NOMO-1 (cell line): ENCODE measurements at regions not wholly inside any gene's neighbourhood (a gene's known extent, or its start where the extent isn't known, plus 50 kb on each side); places are given as distances from the start of the nearest gene placed in this dataset.

Experiments used
- DNase-seq, 2 experiments: peaks; one replicate each; lab custom pipeline; 2025; ENCODE audit not compliant: unreplicated experiment in 2 of 2; lab: John Stamatoyannopoulos, UW

DNA sequence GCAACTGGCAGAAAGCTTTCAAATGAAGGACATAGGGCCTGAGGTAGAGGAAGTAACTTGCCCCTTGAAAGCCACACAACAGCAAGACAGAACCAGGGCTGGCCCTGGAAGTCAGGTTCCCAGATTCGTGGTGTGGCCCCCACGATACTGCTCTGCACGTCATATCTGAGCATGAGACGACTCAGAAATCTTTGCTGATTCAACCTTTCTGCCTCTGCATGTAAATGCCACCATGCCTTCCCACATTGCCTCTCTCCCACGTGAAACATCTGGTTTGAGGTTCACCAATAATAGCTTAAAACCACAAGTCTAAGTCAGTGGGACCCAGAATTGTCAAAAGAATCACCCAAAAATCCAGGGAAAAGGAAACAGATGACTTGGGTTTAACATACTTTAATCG, 214.0 kb upstream of the TRIB2 start:
- peak; percentile 26 to 27 for DNase-seq

DNA sequence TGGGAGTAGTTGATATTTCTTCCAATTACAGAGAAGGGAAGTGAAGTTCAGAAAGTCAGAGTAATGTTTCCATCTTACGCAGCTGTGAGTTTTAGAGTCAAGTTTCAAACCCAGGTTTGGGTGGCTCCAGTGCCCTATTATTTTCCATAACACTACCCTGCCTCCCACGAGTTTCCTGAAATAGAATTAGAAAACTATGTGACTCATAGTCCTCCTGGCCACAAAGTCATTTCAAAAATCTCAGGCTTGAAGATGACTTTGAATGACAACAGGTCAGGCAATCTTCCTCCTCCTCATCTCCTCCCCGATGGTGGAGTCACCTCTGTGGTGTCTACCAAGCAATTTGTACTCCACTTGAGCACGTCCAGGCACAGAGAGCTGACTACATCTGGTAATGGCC, 212.3 kb upstream of the TRIB2 start:
- DNase-seq = no peak

DNA sequence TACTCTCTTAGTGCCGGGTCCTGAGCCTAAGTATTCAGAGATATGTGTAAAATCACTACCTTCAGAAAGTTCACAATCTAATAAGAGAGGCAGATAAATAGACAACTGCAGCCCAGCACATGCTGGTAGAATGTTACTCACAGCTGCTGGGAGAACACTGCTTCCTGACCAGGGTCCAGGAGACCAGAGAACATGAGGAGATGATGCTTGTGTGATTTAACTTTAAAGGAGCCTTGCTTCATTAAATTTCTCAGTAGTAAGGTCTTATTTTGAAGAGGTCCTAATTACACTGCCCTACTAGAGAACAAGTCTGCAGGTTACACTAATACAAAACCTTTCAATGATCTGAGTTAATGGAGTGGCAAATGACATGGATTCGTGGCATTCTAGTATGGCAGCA, 209.9 kb upstream of the TRIB2 start:
- no peak for DNase-seq

DNA sequence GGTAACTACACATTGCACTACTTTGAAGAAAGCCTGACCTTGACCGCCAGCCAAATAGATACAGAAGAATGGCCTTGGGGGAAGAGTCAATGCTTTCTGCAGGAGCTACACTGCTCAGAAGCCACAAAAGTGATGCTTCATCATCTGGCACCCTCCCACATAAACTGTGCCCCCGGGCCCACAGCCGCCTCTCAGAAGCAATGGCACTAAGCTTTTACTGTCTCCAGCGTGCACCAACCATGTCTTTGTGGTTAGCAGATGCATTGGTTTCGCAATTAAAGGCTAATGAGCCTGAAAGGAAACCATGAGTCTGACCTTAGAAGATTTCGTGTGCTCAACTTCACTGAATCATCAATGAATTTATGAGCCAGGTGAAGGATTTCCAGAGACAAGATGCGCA, 209.4 kb upstream of the TRIB2 start:
- DNase-seq = peak; percentile 92 to 98

DNA sequence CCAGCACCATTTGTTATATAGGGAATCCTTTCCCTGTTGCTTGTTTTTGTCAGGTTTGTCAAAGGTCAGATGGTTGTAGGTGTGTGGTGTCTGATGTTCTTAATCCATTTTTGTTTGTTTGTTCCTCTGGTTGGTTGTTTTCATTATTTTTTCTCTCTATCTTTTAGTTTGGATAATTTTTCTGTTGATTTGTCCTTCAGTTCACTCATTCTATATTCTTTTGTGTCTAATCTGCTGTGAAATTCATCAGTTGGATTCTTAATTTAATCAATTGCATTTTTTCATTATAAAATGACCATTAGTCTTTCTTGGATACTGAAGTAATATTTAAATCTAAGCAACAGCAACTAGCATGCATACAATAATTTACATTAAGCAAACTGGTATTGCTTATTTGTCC, 206.7 kb upstream of the TRIB2 start:
- no peak for DNase-seq

DNA sequence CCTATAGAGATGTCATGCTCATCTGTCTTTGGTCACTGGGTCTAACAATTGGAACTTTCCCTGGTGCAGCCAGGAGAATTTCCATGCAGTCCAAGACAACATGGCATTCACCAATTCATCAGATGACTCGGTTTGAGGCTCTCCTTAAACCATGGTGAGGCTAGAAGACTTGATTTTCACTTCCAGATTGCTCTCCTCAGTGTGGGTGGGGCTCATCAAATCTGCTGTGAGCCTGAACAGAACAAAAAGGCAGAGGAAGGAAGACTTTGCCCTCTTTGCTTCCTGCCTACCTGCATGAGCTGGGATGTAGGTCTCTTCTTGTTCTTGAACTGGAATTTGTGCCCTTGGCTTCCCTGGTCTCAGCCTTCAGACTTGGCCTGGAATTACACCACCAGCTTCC, 203.4 kb upstream of the TRIB2 start:
- DNase-seq = no peak

DNA sequence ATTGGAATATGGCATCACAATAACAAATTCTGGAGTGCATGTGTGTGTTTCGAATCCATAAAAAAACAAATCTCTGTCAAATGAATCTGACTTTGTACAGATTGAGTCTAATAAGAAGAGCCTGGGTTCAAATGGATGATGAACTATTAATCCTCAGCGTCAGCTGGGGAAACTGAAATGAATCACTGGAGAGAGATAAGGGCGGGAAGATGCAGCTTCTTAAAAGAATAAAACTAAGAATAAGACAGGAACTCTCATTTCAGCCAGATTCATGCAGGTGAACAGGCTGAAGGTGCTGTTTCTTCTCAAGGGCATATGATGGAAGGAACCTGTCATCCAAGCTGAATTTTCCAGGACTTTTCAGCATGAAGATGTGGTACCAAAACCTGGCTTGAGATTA, 202.6 kb upstream of the TRIB2 start:
- no peak for DNase-seq

DNA sequence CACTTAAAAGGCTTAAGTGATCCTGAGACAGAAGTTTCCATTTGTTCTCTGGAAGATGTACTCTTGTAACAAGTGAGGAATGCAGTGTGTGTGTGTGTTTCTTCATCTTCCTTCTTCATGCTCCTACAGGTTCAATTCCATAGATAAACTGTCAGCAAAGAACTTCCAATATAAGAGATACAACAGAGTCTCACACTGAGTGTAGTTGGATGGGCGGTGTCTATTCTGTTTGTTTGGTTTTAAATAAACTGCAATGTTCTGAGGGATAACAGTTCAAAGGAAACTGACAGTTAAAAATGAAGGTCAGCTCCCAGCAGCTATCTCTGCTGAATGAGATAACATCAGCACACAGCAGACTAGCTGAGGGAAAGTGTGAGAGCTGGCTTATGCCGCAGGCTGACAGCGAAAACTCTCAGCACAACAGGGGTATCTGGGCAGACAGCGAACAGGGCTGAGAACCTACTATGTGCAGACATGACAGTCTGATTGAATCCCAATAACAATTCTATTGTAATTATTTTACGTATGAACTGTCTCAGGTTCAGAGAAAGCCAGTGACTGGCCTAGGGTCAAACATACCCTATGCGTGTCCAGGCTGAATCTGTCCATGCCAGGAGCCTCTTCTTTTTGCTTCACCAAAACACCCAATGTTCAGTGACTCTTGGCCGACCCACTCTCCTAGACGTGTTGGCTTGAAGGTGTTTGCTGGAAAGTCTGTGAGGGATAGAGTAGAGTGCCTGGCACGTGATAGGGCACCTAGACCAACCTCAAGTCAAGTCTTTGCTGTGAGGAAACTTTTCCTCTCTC, 201.9 kb upstream of the TRIB2 start:
- DNase-seq = no peak

DNA sequence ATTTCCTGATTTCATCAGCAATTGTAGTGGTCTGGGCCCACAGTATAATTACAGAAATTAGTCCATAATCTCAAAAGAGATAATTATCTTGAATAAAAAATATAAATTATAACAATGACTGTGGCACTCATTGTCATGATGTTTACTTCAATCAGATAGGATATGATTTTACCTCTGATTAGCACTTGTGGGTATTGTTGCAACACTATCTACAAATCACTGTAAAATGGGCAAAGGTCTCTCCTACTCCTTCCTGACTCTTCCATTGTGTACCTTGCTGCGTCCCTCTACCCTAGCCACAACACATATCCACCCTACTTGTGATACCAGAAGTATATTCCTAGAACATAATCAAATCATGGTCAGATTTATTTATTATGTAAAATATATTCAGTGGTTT, 200.9 kb upstream of the TRIB2 start:
- no peak for DNase-seq

DNA sequence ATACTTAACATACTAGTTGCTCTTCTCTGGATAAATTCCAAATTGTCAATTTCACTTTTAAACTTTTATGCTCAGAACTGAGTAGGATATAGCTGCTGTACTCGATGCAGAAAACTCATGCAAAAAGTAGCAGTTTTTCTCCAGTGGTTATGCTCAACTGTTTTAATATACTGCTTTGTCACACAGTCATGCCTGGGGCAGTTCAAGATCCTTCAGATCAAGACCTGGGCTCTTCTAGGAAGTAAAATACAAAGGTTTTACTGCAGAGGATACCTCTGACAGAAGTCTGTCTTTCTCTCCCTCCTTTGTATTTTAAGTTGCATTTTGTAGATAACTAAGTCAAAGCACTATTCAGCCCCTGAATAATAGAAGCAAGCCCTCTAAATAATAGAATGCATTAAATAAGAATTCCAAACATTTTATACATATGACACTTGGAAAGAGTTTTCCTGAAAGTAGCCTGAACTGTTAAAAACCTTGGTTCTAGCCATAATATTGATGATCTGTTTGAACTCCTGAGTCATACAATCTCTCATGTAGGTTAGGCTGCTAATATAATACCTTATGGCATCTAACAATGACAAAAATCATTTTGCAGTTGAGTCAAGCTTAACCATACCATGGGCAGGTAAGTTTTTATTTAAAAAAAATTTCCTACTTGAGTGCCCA, 183.3 kb upstream of the TRIB2 start:
- DNase-seq = no peak

DNA sequence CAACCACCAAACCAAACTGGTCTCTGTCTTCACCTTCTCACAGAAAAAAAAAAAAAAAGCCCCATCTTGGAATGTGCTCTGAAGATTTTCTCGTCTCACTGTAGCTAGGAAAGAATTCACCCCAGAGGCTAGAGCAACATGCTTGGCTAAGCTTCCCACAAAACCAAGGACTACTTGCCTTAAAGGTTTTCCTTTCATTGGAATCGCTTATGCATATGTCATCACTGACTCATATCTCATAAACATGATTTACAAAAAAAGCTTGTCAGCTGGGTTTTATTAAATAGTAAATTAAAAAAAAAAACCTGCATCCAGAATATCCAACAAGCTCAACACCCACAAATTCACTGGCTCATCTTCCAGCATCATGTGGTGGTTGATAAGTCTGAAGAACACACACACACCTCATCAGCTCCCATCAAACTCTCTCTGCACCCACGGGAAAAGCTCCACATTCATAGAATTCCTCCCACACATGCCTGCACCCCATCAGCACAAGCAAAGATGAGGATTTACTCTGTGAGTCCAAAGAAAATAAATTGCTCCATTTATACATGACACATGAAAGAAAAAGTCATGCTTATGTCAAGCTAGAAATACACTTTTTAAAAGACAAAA, 182.0 kb upstream of the TRIB2 start:
- no peak for DNase-seq

DNA sequence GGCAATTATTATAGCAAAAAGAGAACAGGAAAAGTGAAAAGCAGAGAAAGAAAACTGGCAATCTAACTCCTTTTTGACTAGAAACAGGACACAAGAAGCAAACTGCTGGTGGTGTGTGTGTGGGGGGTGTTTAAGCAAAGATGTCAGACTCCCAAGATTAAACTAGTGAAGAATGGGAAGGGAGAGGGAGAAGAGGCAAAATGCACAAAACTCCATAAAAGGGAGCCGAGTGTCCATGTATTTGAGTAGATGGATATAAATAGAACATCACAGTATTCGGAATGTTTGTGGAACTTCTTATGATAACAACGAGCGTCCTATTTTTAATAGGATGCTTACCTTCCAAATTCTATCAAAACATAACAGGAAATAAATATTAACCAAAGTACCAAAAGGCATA, 179.8 kb upstream of the TRIB2 start:
- no peak for DNase-seq

DNA sequence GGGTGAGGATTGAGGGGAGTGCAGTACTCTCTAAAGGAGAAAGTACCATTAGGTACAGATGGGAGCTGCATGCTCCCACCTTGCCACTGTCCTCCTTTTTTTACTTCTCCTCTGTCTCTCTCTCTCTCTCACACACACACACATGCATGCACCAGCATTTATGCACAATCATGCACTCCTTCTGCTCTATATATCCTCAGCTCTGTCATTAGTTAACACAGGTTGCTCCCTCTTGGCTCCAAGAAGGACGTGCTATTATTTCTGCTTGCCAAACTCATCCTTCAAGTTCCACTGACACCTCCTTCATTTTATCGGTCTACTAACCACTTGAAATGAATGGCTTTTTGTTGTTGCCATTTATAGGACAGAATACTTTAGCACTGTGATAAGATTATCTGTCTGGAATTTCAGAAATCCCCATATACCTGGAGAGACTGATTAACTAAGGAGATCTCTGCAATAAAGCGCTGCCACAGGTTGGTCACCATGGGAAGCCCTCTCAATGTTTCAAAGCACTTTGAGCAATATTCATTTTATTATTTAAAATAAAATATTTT, 178.5 kb upstream of the TRIB2 start:
- no peak for DNase-seq

DNA sequence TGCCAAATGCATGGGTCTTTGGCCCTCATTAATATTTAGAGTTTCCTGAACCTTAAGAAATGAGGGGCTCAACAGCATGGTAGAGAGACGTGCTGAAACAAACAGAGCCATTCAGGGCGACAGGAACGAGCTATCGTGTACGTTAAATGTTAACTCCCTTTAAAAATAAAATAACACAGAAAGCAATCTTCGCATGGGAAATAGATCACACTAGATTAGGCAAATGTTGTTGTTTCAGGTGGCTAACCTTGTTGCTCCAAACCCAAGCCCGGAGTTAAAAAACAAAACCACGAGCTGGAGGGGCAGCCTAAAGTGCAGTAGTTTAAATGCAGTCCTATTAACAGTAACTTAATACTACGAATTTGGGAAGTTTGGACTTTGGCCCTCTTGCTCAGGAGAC, 177.4 kb upstream of the TRIB2 start:
- DNase-seq = no peak

DNA sequence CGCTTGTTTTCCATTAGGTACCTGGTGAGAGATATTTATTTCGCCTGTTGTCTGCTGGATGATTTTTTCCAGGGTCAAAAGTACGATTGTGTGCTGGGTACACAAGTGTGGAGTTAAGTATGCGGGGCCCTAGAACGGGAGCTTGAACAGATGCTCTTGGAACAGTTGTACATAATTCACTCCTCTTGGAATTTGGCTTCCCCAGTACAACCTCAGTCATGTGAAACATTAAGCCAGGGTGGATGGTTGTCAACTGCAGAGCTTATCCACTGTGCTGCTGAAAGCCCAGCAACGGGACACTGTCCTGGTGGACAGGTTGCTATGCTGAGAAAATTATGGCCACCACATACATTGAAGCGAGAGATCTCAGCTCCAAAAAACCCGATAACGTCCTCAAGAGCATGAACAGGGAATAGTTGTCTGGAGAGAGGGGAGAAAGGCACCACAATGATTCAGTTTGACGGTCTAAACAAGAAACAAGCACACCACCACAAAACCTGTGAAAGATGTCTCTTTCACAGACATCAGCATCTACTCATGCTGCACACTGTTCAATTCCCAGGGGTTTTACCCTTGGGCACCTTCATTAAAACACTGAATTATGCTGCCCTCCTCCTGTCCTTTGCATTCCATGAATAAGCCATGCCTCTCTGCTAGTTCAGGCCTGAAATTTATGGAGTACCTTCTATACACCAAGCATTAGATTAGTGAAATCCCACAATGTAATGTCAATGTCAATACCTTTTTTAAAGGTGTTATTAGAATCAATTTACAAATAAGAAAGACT, 176.8 kb upstream of the TRIB2 start:
- no peak for DNase-seq

DNA sequence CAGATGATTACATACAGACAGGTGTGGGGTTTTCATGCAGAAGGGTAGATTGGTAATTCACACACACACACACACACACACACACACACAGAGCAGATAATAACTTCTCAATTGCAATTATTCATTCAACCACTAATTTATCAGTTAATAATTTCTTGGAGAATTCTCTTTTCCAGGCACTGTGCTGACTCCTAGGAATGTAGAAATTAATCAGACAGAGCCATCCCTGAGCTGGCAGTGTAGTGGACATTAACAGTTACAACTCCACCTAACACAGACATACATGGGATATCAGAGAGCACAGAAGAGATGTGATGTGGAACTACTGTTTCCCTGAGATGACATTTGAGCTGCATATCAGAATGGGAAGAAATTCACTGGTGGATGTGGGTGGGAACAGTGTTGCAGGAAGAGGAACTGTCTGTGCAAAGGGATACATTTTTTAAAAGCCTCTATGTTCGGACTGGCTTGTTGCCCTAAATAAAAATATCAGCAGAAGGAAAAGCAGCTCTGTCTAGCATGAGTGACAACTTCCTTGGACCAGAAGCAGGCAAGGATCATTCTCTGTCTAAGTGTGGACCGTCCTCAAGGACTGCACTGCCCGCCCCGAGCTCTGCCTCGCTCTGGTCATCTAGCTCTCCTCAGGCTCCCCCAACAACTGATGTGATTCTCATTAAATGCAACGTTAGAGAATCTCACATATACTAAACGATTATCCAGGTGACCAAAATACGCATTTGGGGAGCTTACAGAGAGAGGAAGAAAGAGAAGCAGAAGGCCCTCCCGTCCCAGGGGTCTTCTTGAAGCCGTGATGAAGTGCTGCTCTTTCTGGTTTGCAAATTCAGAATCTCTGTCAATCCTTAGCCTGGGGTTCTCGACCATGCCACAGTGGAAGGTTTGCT, 173.4 kb upstream of the TRIB2 start:
- no peak for DNase-seq

DNA sequence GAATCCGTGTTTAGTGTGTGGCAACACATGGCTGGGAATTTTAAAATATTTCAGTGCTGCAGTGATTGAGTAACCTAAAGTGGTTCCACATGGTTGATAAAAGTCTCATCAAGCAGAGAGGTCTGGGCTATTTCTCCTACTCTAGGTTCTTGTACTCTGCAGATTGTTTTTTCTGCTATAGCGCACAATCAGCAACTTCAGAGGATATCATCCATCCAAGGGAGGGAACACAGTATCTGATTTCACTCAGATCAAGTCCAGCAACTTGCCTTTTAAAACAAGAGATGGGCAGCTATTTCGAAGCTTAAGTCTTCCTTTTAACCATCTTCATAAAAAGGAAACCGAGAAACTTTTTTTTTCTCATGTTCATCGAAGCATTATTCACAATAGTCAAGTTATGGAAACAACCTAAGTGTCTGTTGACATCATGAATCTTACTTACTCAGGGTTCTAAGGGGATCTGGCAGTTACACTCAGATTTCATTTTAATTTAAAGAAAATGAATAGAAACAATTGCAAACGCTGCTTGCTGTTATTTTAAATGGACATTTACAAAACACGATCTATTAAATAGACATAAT, 172.7 kb upstream of the TRIB2 start:
- DNase-seq = no peak

DNA sequence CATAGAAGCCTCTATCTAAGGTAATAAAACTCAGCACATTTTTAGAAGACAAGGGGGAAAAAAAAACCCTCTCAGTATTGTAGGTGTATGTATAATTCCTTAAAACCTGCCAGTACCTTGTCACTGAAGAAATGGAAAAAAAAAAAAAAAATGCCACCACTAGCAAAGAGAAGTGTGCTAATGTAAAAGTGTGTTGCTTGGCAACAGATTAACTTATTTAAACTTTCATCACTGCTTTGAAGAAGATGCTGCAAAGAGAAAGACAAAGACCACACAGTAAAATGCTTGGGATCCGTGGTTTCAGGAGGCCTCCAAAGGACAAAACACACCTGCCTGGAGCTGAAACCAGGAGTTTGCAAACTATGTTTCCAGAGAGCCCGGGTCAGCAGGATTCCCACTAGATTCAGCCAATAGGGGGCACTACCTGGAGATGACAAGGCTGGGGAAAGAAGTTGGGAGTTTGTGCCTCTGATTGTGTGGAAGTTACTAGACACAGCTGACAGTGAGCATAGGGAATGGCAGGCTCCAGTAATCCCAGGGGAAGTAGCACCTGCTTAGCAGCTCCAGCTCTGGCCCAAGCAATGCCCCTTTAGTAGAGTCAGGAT, 169.1 kb upstream of the TRIB2 start:
- DNase-seq = no peak

DNA sequence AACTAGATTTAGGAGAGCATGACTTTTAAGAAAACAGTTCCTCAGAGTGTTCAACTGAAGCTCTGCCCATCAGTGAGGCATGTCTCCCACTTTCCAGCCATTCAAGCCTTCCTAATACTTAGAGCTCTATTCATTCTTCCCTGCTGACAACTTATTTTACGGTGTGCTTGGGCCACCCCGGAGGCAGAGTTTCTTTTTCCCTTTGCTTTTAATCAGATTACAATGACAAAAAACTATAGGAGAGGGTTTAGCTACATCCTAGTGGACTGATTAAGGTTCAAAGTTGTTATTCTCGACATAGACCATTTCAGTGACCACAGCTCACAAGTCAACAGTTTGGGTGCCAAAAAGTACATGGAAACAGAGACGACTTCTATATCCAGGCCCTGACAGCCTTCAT, 167.8 kb upstream of the TRIB2 start:
- no peak for DNase-seq
